ENCODE measurements at regions not wholly inside any gene's neighbourhood (a gene's known extent, or its start where the extent isn't known, plus 50 kb on each side); places are given as distances from the start of the nearest gene placed in this dataset.

GRCh38 chr9:86718388-86719049 lies 228.8 kb downstream of the GAS1 start:
- Mint-ChIP-seq H3K4me3 (no peak overlapping the region), H3K4me1 (no peaks in the 10 kb centered on the region), H3K9me3 (no peaks in the 10 kb centered on the region), H3K27ac (no peak overlapping the region), H3K36me3 (no peaks in the 10 kb centered on the region)
- ATAC-seq = no peak
- DNase-seq (ENCODE audit: low spot score in 2 of 2) = no peak

- DNase-seq (ENCODE audit: low spot score in 2 of 2) (no peak), ATAC-seq (no peak)
- Mint-ChIP-seq H3K27ac (no peak overlapping the region), H3K4me1 (no peaks in the 10 kb centered on the region), H3K4me3 (no peak overlapping the region), H3K36me3 (no peaks in the 10 kb centered on the region), H3K9me3 (no peaks in the 10 kb centered on the region)
These were observed 230.9 kb downstream of the GAS1 start for GRCh38 chr9:86716326-86716922.

GRCh38 chr9:86714999-86715398 lies 232.3 kb downstream of the GAS1 start:
- Mint-ChIP-seq H3K4me3 (no peak overlapping the region), H3K27ac (no peak overlapping the region), H3K9me3 (no peaks in the 10 kb centered on the region), H3K4me1 (no peaks in the 10 kb centered on the region), H3K36me3 (no peaks in the 10 kb centered on the region)
- no peak for ATAC-seq
- DNase-seq (ENCODE audit: low spot score in 2 of 2) = no peak

GRCh38 chr9:86713970-86714369 lies 233.3 kb downstream of the GAS1 start:
- H3K9me3 Mint-ChIP-seq = no peaks in the 10 kb centered on the region
- no peaks in the 10 kb centered on the region for H3K36me3 Mint-ChIP-seq
- ATAC-seq = no peak
- no peaks in the 10 kb centered on the region for H3K4me1 Mint-ChIP-seq
- no peak overlapping the region for H3K4me3 Mint-ChIP-seq
- DNase-seq (ENCODE audit: low spot score in 2 of 2) = no peak
- H3K27ac Mint-ChIP-seq = no peak overlapping the region

DNA sequence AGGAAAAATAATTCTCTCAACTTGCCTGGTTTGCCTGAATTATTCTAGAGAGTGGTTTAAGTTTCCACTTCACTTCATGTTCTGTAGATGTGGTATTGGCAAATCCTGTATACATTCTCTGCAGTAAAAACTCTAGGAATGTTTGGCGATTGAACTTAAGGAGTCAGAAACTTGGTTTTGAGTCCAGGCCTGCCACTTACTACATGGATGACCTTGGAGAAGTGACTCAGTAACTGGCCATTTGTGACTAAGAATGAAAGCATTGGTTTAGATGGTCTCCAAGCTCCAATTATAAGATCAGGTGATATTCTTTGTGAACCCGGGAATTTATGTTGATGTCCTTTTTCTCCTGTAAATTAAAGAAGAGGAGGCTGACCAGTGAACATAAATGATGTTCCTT lies 233.8 kb downstream of the GAS1 start:
- H3K4me1 Mint-ChIP-seq = no peaks in the 10 kb centered on the region

GRCh38 chr9:86708918-86709835 lies 238.1 kb downstream of the GAS1 start:
- ATAC-seq (no peak), DNase-seq (ENCODE audit: low spot score in 2 of 2) (no peak)
- H3K4me1 Mint-ChIP-seq = no peaks in the 10 kb centered on the region
- H3K27ac Mint-ChIP-seq = no peak overlapping the region
- H3K36me3 Mint-ChIP-seq = no peaks in the 10 kb centered on the region
- no peak overlapping the region for H3K4me3 Mint-ChIP-seq
- no peaks in the 10 kb centered on the region for H3K9me3 Mint-ChIP-seq

More for the DNA sequence above, 233.8 kb downstream of the GAS1 start:
- no peaks in the 10 kb centered on the region for H3K9me3 Mint-ChIP-seq
- no peak overlapping the region for H3K4me3 Mint-ChIP-seq
- DNase-seq (ENCODE audit: low spot score in 2 of 2) = no peak
- no peaks in the 10 kb centered on the region for H3K36me3 Mint-ChIP-seq
- no peak for ATAC-seq
- no peak overlapping the region for H3K27ac Mint-ChIP-seq

DNA sequence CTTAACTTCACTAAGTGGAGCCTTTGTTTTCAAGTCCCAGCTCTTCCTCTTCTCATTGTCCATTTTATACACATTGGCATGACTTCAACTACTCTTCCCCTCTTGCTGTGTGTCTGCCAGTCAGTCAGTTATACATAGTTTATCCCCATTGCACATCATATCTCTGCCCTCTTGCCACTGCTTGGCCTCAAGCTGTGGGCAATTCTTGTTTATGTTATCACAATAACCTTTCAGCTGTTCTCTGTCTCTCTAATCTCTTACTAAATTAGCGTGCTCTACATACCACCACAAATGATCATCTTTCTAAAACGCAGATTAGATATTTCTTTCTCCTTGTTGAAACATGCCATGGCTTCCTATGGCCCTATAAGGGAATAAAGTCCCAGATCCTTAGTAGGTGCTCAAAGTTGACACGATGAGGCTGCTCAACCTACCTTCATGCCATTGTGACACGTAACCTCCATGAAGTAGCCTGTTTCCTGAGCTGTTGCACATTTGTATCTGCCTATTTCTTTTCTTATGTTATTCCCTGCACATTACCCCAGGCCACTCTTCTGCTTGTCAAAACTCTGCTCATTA lies 239.3 kb downstream of the GAS1 start:
- no peaks in the 10 kb centered on the region for H3K9me3 Mint-ChIP-seq
- ATAC-seq = no peak

DNA sequence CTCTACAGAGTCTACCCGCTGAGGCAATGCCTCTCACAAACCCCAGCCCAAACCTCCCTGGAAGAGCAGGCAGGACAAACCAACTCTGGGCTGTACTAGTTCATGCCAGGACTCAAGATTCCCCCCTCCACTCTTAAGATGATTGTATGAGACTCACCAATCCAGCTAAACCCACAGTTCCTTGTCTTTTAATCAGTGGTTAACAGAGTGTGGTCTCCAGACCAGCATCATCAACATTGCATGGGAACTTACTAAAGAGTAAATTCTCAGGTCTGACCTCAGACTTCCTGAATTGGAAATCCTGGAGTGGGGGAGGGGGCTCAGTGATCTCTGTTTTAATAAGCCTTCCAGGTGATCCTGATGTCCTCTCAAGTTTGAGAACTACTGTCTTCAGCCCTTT lies 240.9 kb downstream of the GAS1 start:
- Mint-ChIP-seq H3K4me3 (no peak overlapping the region), H3K4me1 (no peaks in the 10 kb centered on the region), H3K36me3 (no peaks in the 10 kb centered on the region), H3K9me3 (no peaks in the 10 kb centered on the region), H3K27ac (no peak overlapping the region)
- DNase-seq (ENCODE audit: low spot score in 2 of 2) (no peak), ATAC-seq (no peak)

More for the DNA sequence above, 239.3 kb downstream of the GAS1 start:
- H3K36me3 Mint-ChIP-seq = no peaks in the 10 kb centered on the region
- H3K4me1 Mint-ChIP-seq = no peaks in the 10 kb centered on the region
- H3K4me3 Mint-ChIP-seq = no peak overlapping the region
- H3K27ac Mint-ChIP-seq = no peak overlapping the region
- no peak for DNase-seq (ENCODE audit: low spot score in 2 of 2)

GRCh38 chr9:86705490-86705889 lies 241.8 kb downstream of the GAS1 start:
- DNase-seq (ENCODE audit: low spot score in 2 of 2) = no peak
- Mint-ChIP-seq H3K4me3 (no peak overlapping the region), H3K9me3 (no peaks in the 10 kb centered on the region), H3K4me1 (no peaks in the 10 kb centered on the region), H3K36me3 (no peaks in the 10 kb centered on the region), H3K27ac (no peak overlapping the region)
- no peak for ATAC-seq

DNA sequence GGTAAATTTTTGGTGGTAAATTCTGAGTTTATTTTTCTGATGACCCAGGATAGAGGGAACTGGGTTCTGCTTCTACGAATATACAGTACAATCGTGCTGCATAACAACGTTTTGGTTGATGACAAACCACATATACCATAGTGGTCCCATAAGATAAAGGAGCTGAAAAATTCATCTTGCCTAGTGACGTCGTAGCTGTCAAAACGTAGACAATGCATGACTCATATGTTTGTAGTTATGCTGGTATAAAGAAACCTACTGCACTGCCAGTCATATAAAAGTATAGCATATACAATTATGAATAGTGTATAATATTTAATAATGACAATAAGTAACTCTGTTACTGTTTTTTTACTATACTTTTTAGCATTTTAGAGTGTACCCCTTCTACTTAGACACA lies 244.0 kb downstream of the GAS1 start:
- no peaks in the 10 kb centered on the region for H3K4me1 Mint-ChIP-seq
- ATAC-seq = no peak
- no peak for DNase-seq (ENCODE audit: low spot score in 2 of 2)
- H3K9me3 Mint-ChIP-seq = no peaks in the 10 kb centered on the region
- H3K36me3 Mint-ChIP-seq = no peaks in the 10 kb centered on the region
- H3K27ac Mint-ChIP-seq = no peak overlapping the region
- no peak overlapping the region for H3K4me3 Mint-ChIP-seq

DNA sequence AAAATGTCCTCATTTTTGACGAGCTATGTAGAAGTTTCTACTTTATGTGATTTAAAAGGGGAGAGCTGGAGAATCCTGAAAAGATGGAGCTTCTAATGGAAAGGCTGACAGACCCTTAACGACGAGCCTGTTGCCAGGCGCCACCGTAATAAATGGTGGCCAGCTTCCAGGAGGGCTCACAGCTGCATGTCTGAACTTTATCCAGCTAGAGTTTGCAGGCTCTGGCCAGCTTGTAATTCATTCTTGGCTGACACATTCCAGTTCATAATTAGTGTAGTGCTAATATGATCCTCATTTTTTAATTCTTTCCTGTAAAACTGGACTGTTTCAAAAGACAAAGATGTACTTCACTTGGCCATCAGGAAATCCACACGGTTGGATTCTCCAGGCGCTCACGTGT lies 246.7 kb downstream of the GAS1 start:
- ATAC-seq = no peak
- H3K27ac Mint-ChIP-seq = no peak overlapping the region

DNA sequence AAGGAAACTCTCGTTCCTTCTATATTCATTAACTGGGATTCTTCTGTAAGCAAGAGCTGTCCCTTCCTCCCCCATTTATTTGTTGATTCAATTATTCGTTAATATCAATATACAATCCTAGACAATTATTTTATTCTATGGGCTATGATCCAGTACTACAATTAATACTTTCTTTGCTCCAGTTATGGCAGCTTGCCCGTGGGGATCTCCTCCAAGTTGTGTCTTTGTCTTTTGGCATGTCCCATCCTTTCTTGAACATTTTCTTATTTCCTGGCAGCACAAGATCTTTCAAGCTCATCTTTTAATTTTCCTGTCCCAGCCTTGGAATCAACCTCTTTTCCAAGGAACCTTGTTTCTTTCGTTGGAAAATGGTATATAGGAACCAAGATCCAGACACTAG lies 249.3 kb downstream of the GAS1 start:
- Mint-ChIP-seq H3K4me3 (no peak overlapping the region), H3K36me3 (no peaks in the 10 kb centered on the region), H3K4me1 (no peaks in the 10 kb centered on the region), H3K9me3 (no peaks in the 10 kb centered on the region), H3K27ac (no peak overlapping the region)
- DNase-seq (ENCODE audit: low spot score in 2 of 2) = no peak
- ATAC-seq = no peak

More for the DNA sequence above, 246.7 kb downstream of the GAS1 start:
- no peaks in the 10 kb centered on the region for H3K4me1 Mint-ChIP-seq
- H3K9me3 Mint-ChIP-seq = no peaks in the 10 kb centered on the region
- no peak overlapping the region for H3K4me3 Mint-ChIP-seq
- no peaks in the 10 kb centered on the region for H3K36me3 Mint-ChIP-seq
- DNase-seq (ENCODE audit: low spot score in 2 of 2) = no peak

DNA sequence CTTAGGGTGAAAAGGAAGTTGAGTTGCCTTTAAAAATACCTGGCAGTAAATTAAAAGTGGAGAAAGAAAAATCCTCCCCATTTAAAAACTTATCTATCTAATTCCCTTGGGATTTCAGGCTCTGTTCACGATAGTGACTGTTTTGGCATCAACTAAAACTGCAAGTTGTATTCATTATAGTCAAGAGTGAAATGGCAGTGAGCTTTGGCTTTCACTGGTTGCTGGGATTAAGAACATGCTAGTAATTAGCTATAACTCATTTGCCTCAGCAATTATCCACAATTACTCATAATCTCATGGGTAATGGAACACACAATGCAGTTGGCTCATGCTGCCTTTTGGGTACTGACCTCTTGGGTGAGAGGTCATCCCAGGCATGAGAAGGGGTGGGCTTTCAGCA lies 250.1 kb downstream of the GAS1 start:
- no peak overlapping the region for H3K27ac Mint-ChIP-seq
- no peak overlapping the region for H3K4me3 Mint-ChIP-seq
- ATAC-seq (no peak), DNase-seq (ENCODE audit: low spot score in 2 of 2) (no peak)
- no peaks in the 10 kb centered on the region for H3K36me3 Mint-ChIP-seq
- no peaks in the 10 kb centered on the region for H3K9me3 Mint-ChIP-seq
- H3K4me1 Mint-ChIP-seq = no peaks in the 10 kb centered on the region

GRCh38 chr9:86695910-86696424 lies 251.3 kb downstream of the GAS1 start:
- H3K9me3 Mint-ChIP-seq = no peaks in the 10 kb centered on the region
- no peaks in the 10 kb centered on the region for H3K36me3 Mint-ChIP-seq
- no peak for DNase-seq (ENCODE audit: low spot score in 2 of 2)
- no peak for ATAC-seq
- no peak overlapping the region for H3K4me3 Mint-ChIP-seq
- H3K4me1 Mint-ChIP-seq = no peaks in the 10 kb centered on the region
- H3K27ac Mint-ChIP-seq = no peak overlapping the region

DNA sequence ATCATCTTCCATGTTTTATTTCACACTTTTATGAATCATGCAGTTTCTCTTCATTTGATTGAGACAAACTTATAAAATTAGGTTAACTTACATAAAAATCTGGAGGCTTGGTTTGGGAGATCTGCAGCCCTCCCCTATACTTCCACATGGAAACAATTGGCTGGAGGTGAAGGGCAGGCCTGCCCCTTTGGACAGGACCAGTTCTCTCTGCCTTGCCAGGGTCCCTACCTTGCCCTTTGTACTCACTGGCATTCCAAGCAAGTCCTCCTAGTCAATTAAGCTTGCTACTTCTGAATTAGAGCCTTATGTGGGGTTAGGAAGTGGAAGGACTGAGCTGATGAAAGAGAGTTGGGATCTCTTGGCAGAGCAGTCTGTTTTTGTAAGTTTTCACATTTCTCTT lies 257.3 kb downstream of the GAS1 start:
- Mint-ChIP-seq H3K9me3 (no peaks in the 10 kb centered on the region), H3K4me1 (no peaks in the 10 kb centered on the region), H3K36me3 (no peaks in the 10 kb centered on the region), H3K27ac (no peak overlapping the region), H3K4me3 (no peak overlapping the region)
- ATAC-seq (no peak), DNase-seq (ENCODE audit: low spot score in 2 of 2) (no peak)
